Endothelial cell of umbilical vein (primary cell): ENCODE measurements at regions not wholly inside any gene's neighbourhood (a gene's known extent, or its start where the extent isn't known, plus 50 kb on each side); places are given as distances from the start of the nearest gene placed in this dataset.

ENCODE experiments used
- POLR2A ChIP-seq: IDR thresholded peaks from 2 replicates; pipeline ENCODE4 v1.6.1; 2012; ENCODE audit warnings: low read depth, mild to moderate bottlenecking, control low read depth, low read length
- POLR2AphosphoS5 ChIP-seq: IDR thresholded peaks from 2 replicates; pipeline ENCODE4 v1.6.1; 2012; ENCODE audit warnings: low read depth, mild to moderate bottlenecking, control low read depth, low read length, moderate library complexity; ENCODE audit not compliant: insufficient read depth
- TF ChIP-seq, protein P1 (sequence below), 2 donors: IDR thresholded peaks; 1 replicate in 1 of 2; 2 replicates in 1 of 2; pipeline ENCODE4 v1.5.1; 2011; ENCODE audit warnings: low read length in 2 of 2, mild to moderate bottlenecking in 2 of 2, moderate library complexity in 2 of 2, control low read depth in 1 of 2, inconsistent platforms in 1 of 2, low read depth in 1 of 2; ENCODE audit not compliant: insufficient read depth in 1 of 2; ENCODE audit errors: extremely low read depth in 1 of 2
- TF ChIP-seq, protein P2 (sequence below): IDR thresholded peaks from 2 replicates; pipeline ENCODE4 v1.6.1; 2011; ENCODE audit not compliant: insufficient read depth, insufficient read length

DNA sequence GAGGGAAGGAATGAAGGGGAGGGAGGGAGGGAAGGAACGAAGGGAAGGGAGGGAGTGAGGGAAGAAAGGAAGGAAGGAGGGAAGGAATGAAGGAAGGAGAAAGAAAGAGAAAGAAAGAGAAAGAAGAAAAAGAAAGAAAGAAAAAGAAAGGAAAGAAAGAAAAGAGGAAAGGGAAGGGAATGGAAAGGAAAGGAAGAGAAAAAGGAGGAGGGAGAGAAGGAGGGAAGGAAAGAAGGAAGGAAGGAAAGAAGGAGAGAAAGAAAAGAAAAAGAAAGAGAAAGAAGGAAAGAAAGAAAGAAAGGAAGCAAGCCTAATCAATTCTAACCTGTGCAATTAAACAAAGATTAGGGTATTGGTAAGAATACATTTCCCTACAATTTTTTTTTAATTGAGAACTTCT, 238.6 kb downstream of the PYDC2 start:
- no peak for TF ChIP-seq POLR2A
- TF ChIP-seq, protein P1, sequence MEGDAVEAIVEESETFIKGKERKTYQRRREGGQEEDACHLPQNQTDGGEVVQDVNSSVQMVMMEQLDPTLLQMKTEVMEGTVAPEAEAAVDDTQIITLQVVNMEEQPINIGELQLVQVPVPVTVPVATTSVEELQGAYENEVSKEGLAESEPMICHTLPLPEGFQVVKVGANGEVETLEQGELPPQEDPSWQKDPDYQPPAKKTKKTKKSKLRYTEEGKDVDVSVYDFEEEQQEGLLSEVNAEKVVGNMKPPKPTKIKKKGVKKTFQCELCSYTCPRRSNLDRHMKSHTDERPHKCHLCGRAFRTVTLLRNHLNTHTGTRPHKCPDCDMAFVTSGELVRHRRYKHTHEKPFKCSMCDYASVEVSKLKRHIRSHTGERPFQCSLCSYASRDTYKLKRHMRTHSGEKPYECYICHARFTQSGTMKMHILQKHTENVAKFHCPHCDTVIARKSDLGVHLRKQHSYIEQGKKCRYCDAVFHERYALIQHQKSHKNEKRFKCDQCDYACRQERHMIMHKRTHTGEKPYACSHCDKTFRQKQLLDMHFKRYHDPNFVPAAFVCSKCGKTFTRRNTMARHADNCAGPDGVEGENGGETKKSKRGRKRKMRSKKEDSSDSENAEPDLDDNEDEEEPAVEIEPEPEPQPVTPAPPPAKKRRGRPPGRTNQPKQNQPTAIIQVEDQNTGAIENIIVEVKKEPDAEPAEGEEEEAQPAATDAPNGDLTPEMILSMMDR (IDR thresholded peaks at IDR 0.05; ENCODE audit: extremely low read depth in 1 of 2, insufficient read depth in 1 of 2, low read depth in 1 of 2, low read length in 2 of 2), result no peak
- no peak for TF ChIP-seq POLR2AphosphoS5
- TF ChIP-seq, protein P2, sequence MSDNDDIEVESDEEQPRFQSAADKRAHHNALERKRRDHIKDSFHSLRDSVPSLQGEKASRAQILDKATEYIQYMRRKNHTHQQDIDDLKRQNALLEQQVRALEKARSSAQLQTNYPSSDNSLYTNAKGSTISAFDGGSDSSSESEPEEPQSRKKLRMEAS, result no peak
